HEK293 (cell line): ENCODE measurements at regions not wholly inside any gene's neighbourhood (a gene's known extent, or its start where the extent isn't known, plus 50 kb on each side); places are given as distances from the start of the nearest gene placed in this dataset.

Experiments
- CTCF ChIA-PET: fragments of 350-600 bp; formaldehyde crosslinking; extraction: SDS; loops from one replicate; lab custom pipeline; 2021; ENCODE audit warnings: antibody characterized with exemption; lab: Yijun Ruan, JAX
- POLR2A ChIA-PET: fragments of 300-600 bp; formaldehyde crosslinking; extraction: SDS; loops from one replicate; lab custom pipeline; 2020; ENCODE audit warnings: antibody characterized with exemption, inconsistent platforms; lab: Yijun Ruan, JAX
- H3K27ac ChIP-seq: fragments of 200-500 bp; sonication (Bioruptor generic); 2 replicates; pipeline ENCODE4 v1.5.1; 2014; ENCODE audit warnings: low read depth, low read length, control low read depth, inconsistent platforms; ENCODE audit errors: extremely low read depth
- H3K36me3 ChIP-seq, 2 experiments: fragments of 200-500 bp in 1 of 2; sonication (Bioruptor generic) in 1 of 2; 1 replicate in 1 of 2; 2 replicates in 1 of 2; pipeline ENCODE4 v1.5.1; 2014 to 2017; ENCODE audit warnings: inconsistent platforms in 2 of 2, low read length in 2 of 2; ENCODE audit not compliant: control insufficient read depth in 2 of 2, insufficient read depth in 1 of 2
- H3K4me1 ChIP-seq: fragments of 200-500 bp; sonication (Bioruptor generic); 2 replicates; pipeline ENCODE4 v1.5.1; 2014; ENCODE audit warnings: mild to moderate bottlenecking, low read length, inconsistent platforms; ENCODE audit not compliant: control insufficient read depth, insufficient read depth
- H3K4me3 ChIP-seq: 2 replicates; pipeline ENCODE4 v1.5.1; 2011; ENCODE audit warnings: low read depth, mild to moderate bottlenecking, control low read depth, low read length, moderate library complexity
- H3K9me3 ChIP-seq: fragments of 200-500 bp; sonication (Bioruptor generic); 2 replicates; pipeline ENCODE4 v1.5.1; 2014; ENCODE audit warnings: low read depth, low read length, inconsistent platforms; ENCODE audit not compliant: control insufficient read depth, insufficient read depth
- BCL6B ChIP-seq: fragments of 450-650 bp; formaldehyde crosslinking; IDR thresholded peaks from 2 replicates; pipeline ENCODE4 v1.5.1; 2017; ENCODE audit warnings: missing biosample characterization, missing genetic modification characterization
- HOXA7 ChIP-seq: sonication (generic); formaldehyde crosslinking; IDR thresholded peaks from 2 replicates; pipeline ENCODE4 v1.8.1; 2022; ENCODE audit warnings: missing genetic modification reagents, borderline replicate concordance
- HOXC10 ChIP-seq: sonication (generic); formaldehyde crosslinking; IDR thresholded peaks from 2 replicates; pipeline ENCODE4 v1.8.1; 2023; ENCODE audit warnings: mild to moderate bottlenecking, missing genetic modification reagents
- KLF7 ChIP-seq: fragments of 450-650 bp; formaldehyde crosslinking; IDR thresholded peaks from 2 replicates; pipeline ENCODE4 v1.5.1; 2016; ENCODE audit warnings: missing biosample characterization, missing genetic modification characterization, borderline replicate concordance
- PBX3 ChIP-seq: sonication (generic); formaldehyde crosslinking; IDR thresholded peaks from 2 replicates; pipeline ENCODE4 v1.8.1; 2022; ENCODE audit warnings: mild to moderate bottlenecking, moderate library complexity, missing genetic modification reagents
- PRDM10 ChIP-seq: fragments of 450-650 bp; formaldehyde crosslinking; IDR thresholded peaks from 2 replicates; pipeline ENCODE4 v1.5.1; 2016; ENCODE audit warnings: missing biosample characterization, missing genetic modification characterization
- SP7 ChIP-seq: fragments of 450-650 bp; formaldehyde crosslinking; IDR thresholded peaks from 2 replicates; pipeline ENCODE4 v1.5.1; 2016; ENCODE audit warnings: missing biosample characterization, missing genetic modification characterization
- WT1 ChIP-seq: fragments of 450-650 bp; formaldehyde crosslinking; IDR thresholded peaks from 2 replicates; pipeline ENCODE4 v1.5.1; 2016; ENCODE audit warnings: missing biosample characterization, missing genetic modification characterization
- ZBTB48 ChIP-seq: fragments of 450-650 bp; formaldehyde crosslinking; IDR thresholded peaks from 2 replicates; pipeline ENCODE4 v1.5.1; 2016; ENCODE audit warnings: missing biosample characterization, missing genetic modification characterization
- ZFP41 ChIP-seq: fragments of 450-650 bp; formaldehyde crosslinking; IDR thresholded peaks from 2 replicates; pipeline ENCODE4 v1.5.1; 2016; ENCODE audit warnings: missing biosample characterization, missing genetic modification characterization, borderline replicate concordance
- ZNF114 ChIP-seq: fragments of 450-650 bp; formaldehyde crosslinking; IDR thresholded peaks from 2 replicates; pipeline ENCODE4 v1.5.0; 2017; ENCODE audit warnings: missing biosample characterization, missing genetic modification characterization
- ZNF157 ChIP-seq: fragments of 450-650 bp; formaldehyde crosslinking; IDR thresholded peaks from 2 replicates; pipeline ENCODE4 v1.5.1; 2016; ENCODE audit warnings: missing biosample characterization, missing genetic modification characterization
- ZNF391 ChIP-seq: fragments of 450-650 bp; formaldehyde crosslinking; IDR thresholded peaks from 2 replicates; pipeline ENCODE4 v1.5.1; 2016; ENCODE audit warnings: low read depth, missing biosample characterization, missing genetic modification characterization, borderline replicate concordance
- ZNF473 ChIP-seq: fragments of 450-650 bp; formaldehyde crosslinking; IDR thresholded peaks from 2 replicates; pipeline ENCODE4 v1.5.1; 2017; ENCODE audit warnings: missing biosample characterization, missing genetic modification characterization
- ZNF529 ChIP-seq: fragments of 450-650 bp; formaldehyde crosslinking; IDR thresholded peaks from 2 replicates; pipeline ENCODE4 v1.5.1; 2017; ENCODE audit warnings: missing genetic modification characterization, missing biosample characterization; ENCODE audit not compliant: insufficient replicate concordance
- ZNF555 ChIP-seq: fragments of 450-650 bp; formaldehyde crosslinking; conservative IDR thresholded peaks from 2 replicates; pipeline ENCODE4 v1.5.1; 2017; ENCODE audit warnings: missing biosample characterization, mild to moderate bottlenecking, missing genetic modification characterization, inconsistent platforms
- ZNF558 ChIP-seq: fragments of 450-650 bp; formaldehyde crosslinking; IDR thresholded peaks from 2 replicates; pipeline ENCODE4 v1.5.1; 2016; ENCODE audit warnings: missing biosample characterization, missing genetic modification characterization
- ZNF561 ChIP-seq: fragments of 450-650 bp; IDR thresholded peaks from 2 replicates; pipeline ENCODE4 v1.5.1; 2018; ENCODE audit warnings: missing biosample characterization, missing genetic modification characterization, borderline replicate concordance
- ZNF585B ChIP-seq: fragments of 450-650 bp; formaldehyde crosslinking; IDR thresholded peaks from 2 replicates; pipeline ENCODE4 v1.5.1; 2016; ENCODE audit warnings: missing biosample characterization, missing genetic modification characterization
- ZNF76 ChIP-seq: fragments of 450-650 bp; formaldehyde crosslinking; IDR thresholded peaks from 2 replicates; pipeline ENCODE4; 2016; ENCODE audit warnings: low read depth, missing biosample characterization, missing genetic modification characterization, borderline replicate concordance

GRCh38 chr19:31761281-31761913 is 412.2 kb upstream of the TSHZ3 start:
- H3K4me3 ChIP-seq: no peak overlapping the region
- H3K9me3 ChIP-seq: peaks cover 24% of the 10 kb centered on the region
- ChIA-PET POLR2A (no interaction called here), CTCF (no interaction called here)
- H3K27ac ChIP-seq: no peak overlapping the region
- no peaks in the 10 kb centered on the region for H3K4me1 ChIP-seq
- H3K36me3 ChIP-seq: no peaks in the 10 kb centered on the region; a peak in 1 of 3 replicates
- TF ChIP-seq WT1 (tag by site-specific recombination) (no peak), ZNF114 (tag by site-specific recombination) (no peak), ZNF561 (tag by site-specific recombination) (no peak), ZNF558 (tag by site-specific recombination) (no peak), HOXA7 (no peak), KLF7 (tag by site-specific recombination) (no peak), ZNF555 (tag by site-specific recombination) (no peak), ZBTB48 (tag by site-specific recombination) (no peak), SP7 (no peak), ZNF157 (tag by site-specific recombination) (no peak), ZNF391 (no peak), BCL6B (tag by site-specific recombination) (no peak), HOXC10 (CRISPR knock-in tag) (no peak)

GRCh38 chr19:31770223-31770622 is 421.0 kb upstream of the TSHZ3 start:
- ChIA-PET POLR2A (no interaction called here), CTCF (interaction anchor here (0.6 to 1.2 kb wide), 3 partner anchors 10 to 708 kb away, joined by 3 to 4 read pairs (median 3); no protein-coding TSS in a partner anchor)
- no peak for TF ChIP-seq PBX3
- no peak for TF ChIP-seq ZNF585B
- TF ChIP-seq ZNF76 (tag by site-specific recombination): no peak
- TF ChIP-seq ZFP41 (tag by site-specific recombination): no peak
- no peak for TF ChIP-seq ZNF473 (tag by site-specific recombination)
- TF ChIP-seq ZNF391: no peak
- TF ChIP-seq PRDM10 (tag by site-specific recombination): no peak
- no peak for TF ChIP-seq ZNF529 (tag by site-specific recombination)
- no peaks in the 10 kb centered on the region for H3K4me1 ChIP-seq
- H3K36me3 ChIP-seq: no peaks in the 10 kb centered on the region
- H3K27ac ChIP-seq: no peak overlapping the region
- H3K9me3 ChIP-seq: peaks cover 12% of the 10 kb centered on the region
- no peak overlapping the region for H3K4me3 ChIP-seq
